Epithelial cell of proximal tubule (primary cell): ENCODE measurements at regions not wholly inside any gene's neighbourhood (a gene's known extent, or its start where the extent isn't known, plus 50 kb on each side); places are given as distances from the start of the nearest gene placed in this dataset.

ENCODE experiments used
- DNase-seq: peaks from one replicate; pipeline ENCODE4 v3.0.0-alpha.2; 2011; ENCODE audit warnings: low read depth
- H3K4me3 ChIP-seq: 2 replicates; pipeline ENCODE4 v1.5.1; 2011; ENCODE audit warnings: low read depth, mild to moderate bottlenecking, low read length
- CTCF ChIP-seq: conservative IDR thresholded peaks from 2 replicates; pipeline ENCODE4 v1.5.1; 2012; ENCODE audit warnings: low read depth, mild to moderate bottlenecking, low read length

GRCh38 chr19:30880151-30880550 is 469.1 kb downstream of the TSHZ3 start:
- no peak for TF ChIP-seq CTCF
- DNase-seq: no peak
- H3K4me3 ChIP-seq: no peak overlapping the region

GRCh38 chr19:30879736-30880135 is 469.5 kb downstream of the TSHZ3 start:
- H3K4me3 ChIP-seq: no peak overlapping the region
- no peak for TF ChIP-seq CTCF
- no peak for DNase-seq

DNA sequence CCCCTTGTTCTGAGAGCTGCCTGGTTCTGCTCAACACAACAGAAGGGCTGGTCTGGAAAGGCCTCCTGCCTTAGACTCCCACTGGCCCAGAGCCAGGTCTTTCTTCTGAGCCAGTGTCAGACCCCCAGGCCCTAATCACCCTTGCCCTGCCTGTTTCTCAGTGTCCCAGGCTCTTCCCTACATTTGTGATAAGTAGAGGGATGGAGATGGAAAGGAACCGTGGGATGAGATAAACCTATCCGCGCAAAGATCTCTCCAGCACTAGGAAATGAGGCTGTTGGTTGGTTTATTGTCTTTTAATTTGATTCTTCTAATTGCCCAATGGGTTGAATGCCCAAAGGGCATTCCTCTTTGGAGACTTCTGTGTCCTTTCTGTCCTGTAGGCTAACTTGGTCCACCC is 470.0 kb downstream of the TSHZ3 start:
- H3K4me3 ChIP-seq: no peak overlapping the region
- TF ChIP-seq CTCF: no peak
- no peak for DNase-seq

- no peak overlapping the region for H3K4me3 ChIP-seq
- no peak for TF ChIP-seq CTCF
- no peak for DNase-seq
These were observed 470.7 kb downstream of the TSHZ3 start for GRCh38 chr19:30878495-30878894.

GRCh38 chr19:30877661-30878113 is 471.5 kb downstream of the TSHZ3 start:
- no peak for DNase-seq
- no peak overlapping the region for H3K4me3 ChIP-seq
- TF ChIP-seq CTCF: no peak

DNA sequence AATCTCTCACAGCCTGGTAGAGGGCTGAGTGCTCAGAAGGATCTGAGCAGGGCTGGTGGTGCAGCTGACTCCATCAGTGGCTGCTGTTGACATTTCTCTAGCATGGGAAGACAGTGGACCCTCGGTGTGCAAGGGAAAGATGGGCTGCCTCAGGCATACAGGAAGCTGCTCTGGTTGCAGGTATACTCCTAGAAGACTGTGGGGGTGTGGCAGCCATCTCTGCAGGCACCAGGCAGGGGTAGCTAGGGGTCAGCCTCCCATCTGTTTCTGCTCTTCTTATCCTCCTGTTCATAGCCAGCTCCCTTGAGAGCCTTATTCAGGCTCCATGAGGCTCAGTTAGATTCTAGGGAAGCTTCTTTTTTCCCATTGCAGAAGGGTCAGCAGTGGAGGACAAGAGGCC is 475.5 kb downstream of the TSHZ3 start:
- no peak for TF ChIP-seq CTCF
- no peak for DNase-seq
- H3K4me3 ChIP-seq: no peak overlapping the region

GRCh38 chr19:30873003-30873402 is 476.2 kb downstream of the TSHZ3 start:
- H3K4me3 ChIP-seq: no peak overlapping the region
- DNase-seq: no peak
- TF ChIP-seq CTCF: no peak
